ENCODE measurements at regions not wholly inside any gene's neighbourhood (a gene's known extent, or its start where the extent isn't known, plus 50 kb on each side); places are given as distances from the start of the nearest gene placed in this dataset.

DNA sequence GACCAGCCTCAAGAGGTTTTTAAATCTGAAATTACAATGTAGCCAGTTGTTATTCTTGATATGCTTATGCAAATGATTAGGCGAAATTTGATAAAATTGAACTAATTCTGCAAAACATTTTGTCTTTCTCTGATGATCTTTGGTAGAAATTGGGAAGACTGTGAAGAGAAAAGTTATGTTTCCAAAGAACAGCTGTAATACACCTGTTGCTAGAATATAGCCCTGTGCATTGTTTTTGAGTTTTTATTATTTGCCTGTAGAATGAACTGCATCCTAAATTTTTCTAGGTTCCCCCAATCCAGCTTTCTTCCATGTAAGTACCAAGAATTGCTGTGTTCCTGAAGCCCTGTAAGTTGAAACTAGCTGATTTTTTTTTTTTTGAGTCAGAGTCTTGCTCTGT, 81.5 kb upstream of the RHOU start:
- Histone ChIP-seq H2BK120ac (ENCODE audit: low read depth, low read length, poor library complexity, severe bottlenecking) (no peak overlapping the region), H3K9me3 (ENCODE audit: control insufficient read depth, low read depth, low read length) (no peaks in the 10 kb centered on the region), H3K56ac (ENCODE audit: insufficient read length, low read depth, low read length) (no peak overlapping the region), H3K18ac (ENCODE audit: insufficient read length, low read depth, low read length) (no peak overlapping the region), H4K8ac (replicated peaks; ENCODE audit: insufficient read length, low read depth, low read length) (no peak overlapping the region), H3K27ac (ENCODE audit: insufficient read length, low read depth, low read length) (no peak overlapping the region), H3K4me2 (ENCODE audit: insufficient read depth, insufficient read length, low read length) (no peak overlapping the region), H3K14ac (ENCODE audit: insufficient read depth, low read length) (no peak overlapping the region), H2BK12ac (ENCODE audit: insufficient read length, low read depth, low read length) (no peak overlapping the region), H2BK20ac (ENCODE audit: low read depth, low read length, poor library complexity, severe bottlenecking) (no peak overlapping the region), H3K79me1 (ENCODE audit: insufficient read depth, low read depth, low read length, poor library complexity, severe bottlenecking) (no peaks in the 10 kb centered on the region), H2BK15ac (ENCODE audit: low read depth, low read length) (no peak overlapping the region), H3K4ac (ENCODE audit: low read depth, low read length) (no peak overlapping the region), H3K27me3 (ENCODE audit: insufficient read depth, low read length) (peaks cover 16% of the 10 kb centered on the region), H3K79me2 (ENCODE audit: insufficient read depth, low read length) (no peaks in the 10 kb centered on the region), H3K23ac (ENCODE audit: insufficient read length, low read depth, low read length) (no peak overlapping the region), H2AFZ (ENCODE audit: low read length) (no peak overlapping the region), H3T11ph (ENCODE audit: low read length) (no peak overlapping the region), H4K20me1 (ENCODE audit: control insufficient read depth, insufficient read depth, insufficient read length) (no peaks in the 10 kb centered on the region), H2AK5ac (ENCODE audit: insufficient read length, low read length) (no peak overlapping the region), H3K23me2 (ENCODE audit: insufficient read length, low read depth, low read length, poor library complexity, severe bottlenecking) (no peaks in the 10 kb centered on the region), H3K4me1 (ENCODE audit: insufficient read depth, low read length) (no peaks in the 10 kb centered on the region), H2BK5ac (ENCODE audit: insufficient read length, low read length) (no peak overlapping the region), H4K5ac (ENCODE audit: insufficient read length, low read depth, low read length) (no peak overlapping the region), H4K91ac (ENCODE audit: insufficient read length, low read depth, low read length) (no peak overlapping the region), H3K9ac (ENCODE audit: extremely low read depth, insufficient read length, low read length) (no peak overlapping the region)
- Mint-ChIP-seq H3K27ac (no peak overlapping the region), H3K4me1 (peaks cover 4% of the 10 kb centered on the region in 2 experiments), H3K27me3 (ENCODE audit: low read depth) (peaks cover 45% of the 10 kb centered on the region), H3K9me3 (peaks cover 0 to 4% of the 10 kb centered on the region in 2 experiments; a peak in 1 of 5 replicates), H3K36me3 (ENCODE audit: insufficient read depth in 1 of 3, low read depth in 3 of 3) (no peaks in the 10 kb centered on the region), H3K4me3 (no peak overlapping the region)
- WGBS (ENCODE audit: extremely low coverage, insufficient read length, low lambda C conversion rate), result no CpG with 5 or more reads among the region's 1 CpG
- TF ChIP-seq, protein P1, sequence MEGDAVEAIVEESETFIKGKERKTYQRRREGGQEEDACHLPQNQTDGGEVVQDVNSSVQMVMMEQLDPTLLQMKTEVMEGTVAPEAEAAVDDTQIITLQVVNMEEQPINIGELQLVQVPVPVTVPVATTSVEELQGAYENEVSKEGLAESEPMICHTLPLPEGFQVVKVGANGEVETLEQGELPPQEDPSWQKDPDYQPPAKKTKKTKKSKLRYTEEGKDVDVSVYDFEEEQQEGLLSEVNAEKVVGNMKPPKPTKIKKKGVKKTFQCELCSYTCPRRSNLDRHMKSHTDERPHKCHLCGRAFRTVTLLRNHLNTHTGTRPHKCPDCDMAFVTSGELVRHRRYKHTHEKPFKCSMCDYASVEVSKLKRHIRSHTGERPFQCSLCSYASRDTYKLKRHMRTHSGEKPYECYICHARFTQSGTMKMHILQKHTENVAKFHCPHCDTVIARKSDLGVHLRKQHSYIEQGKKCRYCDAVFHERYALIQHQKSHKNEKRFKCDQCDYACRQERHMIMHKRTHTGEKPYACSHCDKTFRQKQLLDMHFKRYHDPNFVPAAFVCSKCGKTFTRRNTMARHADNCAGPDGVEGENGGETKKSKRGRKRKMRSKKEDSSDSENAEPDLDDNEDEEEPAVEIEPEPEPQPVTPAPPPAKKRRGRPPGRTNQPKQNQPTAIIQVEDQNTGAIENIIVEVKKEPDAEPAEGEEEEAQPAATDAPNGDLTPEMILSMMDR (conservative IDR thresholded peaks at IDR 0.05), result no peak
- DNase-seq, result no peak
